K562 (cell line): ENCODE measurements at regions not wholly inside any gene's neighbourhood (a gene's known extent, or its start where the extent isn't known, plus 50 kb on each side); places are given as distances from the start of the nearest gene placed in this dataset.

ENCODE experiments used
- ATAC-seq: fragments of 200-7000 bp; cut with Tn5 transposase; 3 replicates; pipeline ENCODE4 v1.9.1; 2020; ENCODE audit warnings: moderate library complexity
- BruUV-seq: library from RNA; stranded (reverse); fragments of 400-500 nt; replicated peaks from 2 replicates; lab custom pipeline; 2021; lab: Mats Ljungman, UMichigan
- CTCF ChIA-PET: fragments of 300-600 bp; formaldehyde crosslinking; extraction: SDS; loops from one replicate; lab custom pipeline; 2021; ENCODE audit warnings: low intra/inter-chr PET ratio; lab: Yijun Ruan, JAX
- POLR2A ChIA-PET: fragments of 300-600, 350-650 bp; sonication (Branson Sonifier 250); formaldehyde crosslinking; extraction: SDS; loops from one replicate; lab custom pipeline; 2021; ENCODE audit warnings: antibody characterized with exemption, inconsistent platforms; lab: Yijun Ruan, JAX
- DNase-seq, 4 experiments: peaks; one replicate each; pipeline versions ENCODE4 v3.0.0 to v3.0.0-alpha.2; 2011 to 2018; ENCODE audit warnings: low spot score in 3 of 4, mixed read lengths in 3 of 4; ENCODE audit errors: extremely low read depth in 1 of 4
- FAIRE-seq: peaks from 2 replicates; lab custom pipeline; 2011; peaks lifted over from hg19 to GRCh38; lab: Jason Lieb, UNC
- H2AFZ ChIP-seq: 2 replicates; pipeline ENCODE4 v1.6.0; 2011; ENCODE audit warnings: low read depth, low read length, control low read depth, inconsistent platforms
- H3K27ac ChIP-seq: fragments of 200-600 bp; 3 replicates; pipeline ENCODE4 v1.8.0; 2011; ENCODE audit warnings: low read depth, mild to moderate bottlenecking, control low read depth, inconsistent platforms, low read length, moderate library complexity, mixed read lengths; ENCODE audit errors: extremely low read depth
- H3K27me3 ChIP-seq, 2 experiments: fragments of 300-600 bp in 1 of 2; 2 replicates in 1 of 2; 3 replicates in 1 of 2; pipeline versions ENCODE4 v1.6.0 to v1.8.0; 2011; ENCODE audit warnings: inconsistent platforms in 2 of 2, low read length in 2 of 2, mild to moderate bottlenecking in 1 of 2, mixed read lengths in 1 of 2, moderate library complexity in 1 of 2; ENCODE audit not compliant: control insufficient read depth in 2 of 2, insufficient read depth in 2 of 2
- H3K36me3 ChIP-seq: fragments of 300-600 bp; 3 replicates; pipeline ENCODE4 v1.8.0; 2011; ENCODE audit warnings: mild to moderate bottlenecking, low read length, inconsistent platforms; ENCODE audit not compliant: control insufficient read depth, insufficient read depth
- H3K4me1 ChIP-seq, 2 experiments: fragments of 200-600 bp in 1 of 2; replicated peaks in 1 of 2; 2 replicates in 1 of 2; 3 replicates in 1 of 2; pipeline versions ENCODE4 v1.5.1 to v1.8.0; 2011; ENCODE audit warnings: inconsistent platforms in 2 of 2, low read length in 2 of 2, mild to moderate bottlenecking in 1 of 2, mixed read lengths in 1 of 2, moderate library complexity in 1 of 2; ENCODE audit not compliant: control insufficient read depth in 2 of 2, insufficient read depth in 2 of 2
- H3K4me2 ChIP-seq: 2 replicates; pipeline ENCODE4 v1.6.1; 2011; ENCODE audit warnings: low read length, control low read depth, inconsistent platforms, mixed read lengths; ENCODE audit not compliant: insufficient read depth
- H3K4me3 ChIP-seq: fragments of 200-600 bp; sonication (generic), shearing (Covaris generic); 2 replicates; pipeline ENCODE4 v1.5.1; 2016; ENCODE audit warnings: control low read depth, inconsistent platforms
- H3K79me2 ChIP-seq: fragments of 200-600 bp; 3 replicates; pipeline ENCODE4 v1.8.0; 2011; ENCODE audit warnings: low read length, inconsistent platforms; ENCODE audit not compliant: control insufficient read depth, insufficient read depth
- H3K9ac ChIP-seq, 2 experiments: 2 replicates each; pipeline versions ENCODE4 v1.6.0 to v1.6.1; 2011; ENCODE audit warnings: low read depth in 2 of 2, low read length in 2 of 2, control low read depth in 1 of 2, inconsistent platforms in 1 of 2, mild to moderate bottlenecking in 1 of 2, mixed read lengths in 1 of 2; ENCODE audit not compliant: insufficient read depth in 1 of 2
- H3K9me1 ChIP-seq: one replicate; pipeline ENCODE4 v1.6.0; 2011; ENCODE audit warnings: inconsistent platforms, mild to moderate bottlenecking, low read length, moderate library complexity; ENCODE audit not compliant: control insufficient read depth, insufficient read depth
- H3K9me3 ChIP-seq: replicated peaks from 2 replicates; pipeline ENCODE4 v1.5.1; 2011; ENCODE audit warnings: low read depth, low read length, inconsistent platforms; ENCODE audit not compliant: control insufficient read depth, insufficient read depth
- H4K20me1 ChIP-seq: replicated peaks from 2 replicates; pipeline ENCODE4 v1.6.1; 2011; ENCODE audit warnings: low read length, inconsistent platforms, mixed read lengths; ENCODE audit not compliant: control insufficient read depth, insufficient read depth
- CBX3 ChIP-seq, 2 experiments: IDR thresholded peaks; 1 replicate in 1 of 2; 2 replicates in 1 of 2; pipeline ENCODE4 v1.6.1; 2012; ENCODE audit warnings: inconsistent platforms in 2 of 2, low read length in 2 of 2, borderline replicate concordance in 1 of 2, control low read depth in 1 of 2
- FOXK1 ChIP-seq: sonication (generic); formaldehyde crosslinking; IDR thresholded peaks from 2 replicates; pipeline ENCODE4 v1.8.0; 2022; ENCODE audit warnings: missing genetic modification reagents, mild to moderate bottlenecking, borderline replicate concordance
- GTF2F1 ChIP-seq: IDR thresholded peaks from 2 replicates; pipeline ENCODE4 v1.6.1; 2011; ENCODE audit warnings: low read depth, low read length, improper control_type of control experiment
- HES1 ChIP-seq: fragments of 450-650 bp; IDR thresholded peaks from 2 replicates; pipeline ENCODE4 v1.6.1; 2016; ENCODE audit warnings: low read depth, mild to moderate bottlenecking, moderate library complexity
- HNRNPH1 ChIP-seq: fragments of 200-400 bp; formaldehyde crosslinking; optimal IDR thresholded peaks from 2 replicates; pipeline ENCODE3; 2017; ENCODE audit warnings: low read depth, mild to moderate bottlenecking, low read length, moderate library complexity
- PHF21A ChIP-seq: fragments of 450-650 bp; IDR thresholded peaks from 2 replicates; pipeline ENCODE4 v1.6.1; 2017; ENCODE audit warnings: low read depth, borderline replicate concordance
- RHOXF2B ChIP-seq: fragments of 250-450 bp; sonication (Bioruptor Pico); conservative IDR thresholded peaks from 2 replicates; pipeline ENCODE4 v1.5.1; 2021
- TARDBP ChIP-seq: fragments of 450-650 bp; IDR thresholded peaks from 2 replicates; pipeline ENCODE4 v1.6.1; 2016
- ZBTB12 ChIP-seq: fragments of 250-450 bp; sonication (Bioruptor Pico); IDR thresholded peaks from 2 replicates; pipeline ENCODE4 v1.4.0; 2020
- ZNF318 ChIP-seq, 2 experiments: fragments of 450-650 bp; IDR thresholded peaks; 2 replicates each; pipeline ENCODE4 v1.6.1; 2016; ENCODE audit warnings: mild to moderate bottlenecking in 2 of 2, borderline replicate concordance in 1 of 2, low read depth in 1 of 2, moderate library complexity in 1 of 2
- WGBS: fragments of 100-300 bp; shearing (Covaris generic); methylation state at CpG from one replicate; pipeline ENCODE4 v1.1.6; 2016; ENCODE audit warnings: low coverage, mixed read lengths; ENCODE audit not compliant: insufficient coverage; ENCODE audit errors: missing lambda C conversion rate; 5-methylcytosine and 5-hydroxymethylcytosine counted together
- in situ Hi-C: fragments of 300-500 bp; cut with MboI; formaldehyde crosslinking; loops from 4 replicates; pipeline ENCODE4 v1.15.0; 2018; ENCODE audit warnings: inconsistent platforms, mixed read lengths
- intact Hi-C: fragments of 100-400 bp; cut with micrococcal nuclease; formaldehyde crosslinking; loops from 2 replicates; pipeline ENCODE4 v1.14.2; 2022

- TF ChIP-seq CBX3 (IDR thresholded peaks at IDR 0.05; ENCODE audit: borderline replicate concordance in 1 of 2, low read length in 2 of 2): no peak
- TF ChIP-seq TARDBP: no peak
Measured at GRCh38 chr20:11626551-11626950, 291.1 kb upstream of the BTBD3 start (continued).

- no peak overlapping the region for H3K4me3 ChIP-seq
- H3K9me1 ChIP-seq: no peaks in the 10 kb centered on the region
- POLR2A ChIA-PET: no interaction called here
- no peak for DNase-seq
- ATAC-seq: no peak
- no peaks in the 10 kb centered on the region for H3K36me3 ChIP-seq
- no peaks in the 10 kb centered on the region for H3K9me3 ChIP-seq
- H3K79me2 ChIP-seq: no peaks in the 10 kb centered on the region
- no peaks in the 10 kb centered on the region for H3K4me1 ChIP-seq
- H3K9ac ChIP-seq: no peak overlapping the region
- no peak overlapping the region for H2AFZ ChIP-seq
- BruUV-seq: no TSS peak
- CTCF ChIA-PET: no interaction called here
- in situ Hi-C loops: no loop called here
- FAIRE-seq: no peak
- no peaks in the 10 kb centered on the region for H4K20me1 ChIP-seq
- no peak overlapping the region for H3K4me2 ChIP-seq
- 0% methylated on average over 3 of the region's 3 CpGs for WGBS
- no peak for TF ChIP-seq GTF2F1
- no peak for TF ChIP-seq ZNF318 (IDR thresholded peaks at IDR 0.05; ENCODE audit: borderline replicate concordance in 1 of 2, low read depth in 1 of 2)
- TF ChIP-seq ZBTB12 (CRISPR knock-in tag): no peak
- TF ChIP-seq FOXK1 (CRISPR knock-in tag): no peak
- no peak for TF ChIP-seq HES1
- TF ChIP-seq TARDBP: no peak
- no peak for TF ChIP-seq PHF21A
- TF ChIP-seq RHOXF2B (CRISPR knock-in tag): no peak
- no peak for TF ChIP-seq HNRNPH1
- TF ChIP-seq, all 486 proteins: peak for 0
- H3K27me3 ChIP-seq: no peaks in the 10 kb centered on the region
- intact Hi-C loops: no loop called here
- H3K27ac ChIP-seq: no peak overlapping the region
Measured at GRCh38 chr20:11642866-11643265, 274.8 kb upstream of the BTBD3 start.
